Naive thymus-derived CD4-positive, alpha-beta T cell (primary cell): ENCODE measurements at regions not wholly inside any gene's neighbourhood (a gene's known extent, or its start where the extent isn't known, plus 50 kb on each side); places are given as distances from the start of the nearest gene placed in this dataset.
A peak's percentile ranks its signal among the peaks of the same experiment; 100 is the strongest.

ENCODE experiments used
- ATAC-seq: fragments of 150-1000 bp; cut with Tn5 transposase; 2 replicates; pipeline ENCODE4 v1.10.0; 2021; ENCODE audit warnings: mild to moderate bottlenecking, moderate library complexity
- CTCF ChIA-PET: fragments of 350-600 bp; sonication (Branson Sonifier 250); formaldehyde crosslinking; loops from one replicate; lab custom pipeline; 2021; ENCODE audit warnings: antibody characterized with exemption; lab: Charles Lee
- POLR2A ChIA-PET: fragments of 350-600 bp; sonication (Branson Sonifier 250); formaldehyde crosslinking; loops from one replicate; lab custom pipeline; 2021; ENCODE audit warnings: antibody characterized with exemption, inconsistent platforms; lab: Charles Lee
- DNase-seq, 9 donors: peaks; one replicate each; pipeline versions ENCODE4 v3.0.0 to v3.0.0-alpha.2; 2020 to 2022; ENCODE audit warnings: mixed read lengths in 1 of 9
- H3K27ac ChIP-seq: one replicate; pipeline ENCODE4 v1.7.0; 2013; ENCODE audit warnings: mild to moderate bottlenecking, low read depth, low read length, moderate library complexity
- H3K27me3 ChIP-seq, 2 donors: one replicate each; pipeline ENCODE4 v1.7.0; 2013; ENCODE audit warnings: low read length in 2 of 2, mild to moderate bottlenecking in 2 of 2, moderate library complexity in 2 of 2; ENCODE audit not compliant: control insufficient read depth in 2 of 2, insufficient read depth in 2 of 2
- H3K36me3 ChIP-seq, 3 experiments: 1 replicate in 2 of 3; 2 replicates in 1 of 3; pipeline ENCODE4 v1.7.0; 2013; ENCODE audit warnings: low read length in 3 of 3, mild to moderate bottlenecking in 3 of 3, moderate library complexity in 1 of 3; ENCODE audit not compliant: insufficient read depth in 3 of 3, control insufficient read depth in 2 of 3
- H3K4me1 ChIP-seq, 2 donors: one replicate each; pipeline ENCODE4 v1.7.0; 2013; ENCODE audit warnings: low read length in 2 of 2, mild to moderate bottlenecking in 2 of 2, moderate library complexity in 1 of 2; ENCODE audit not compliant: control insufficient read depth in 2 of 2, insufficient read depth in 2 of 2
- H3K4me3 ChIP-seq: 2 replicates; pipeline ENCODE4 v1.7.0; 2013; ENCODE audit warnings: mild to moderate bottlenecking, low read length
- H3K9me3 ChIP-seq, 3 experiments: 1 replicate in 2 of 3; 2 replicates in 1 of 3; pipeline ENCODE4 v1.7.0; 2013; ENCODE audit warnings: low read length in 3 of 3; ENCODE audit not compliant: control insufficient read depth in 2 of 3
- H3K27ac Mint-ChIP-seq, 9 donors: one replicate each; pipeline ENCODE4 v1.8.0; 2020 to 2022; ENCODE audit warnings: mixed read lengths in 9 of 9, mild to moderate bottlenecking in 8 of 9, moderate library complexity in 5 of 9, inconsistent platforms in 2 of 9
- H3K27me3 Mint-ChIP-seq, 5 donors: one replicate each; pipeline ENCODE4 v1.8.0; 2021 to 2022; ENCODE audit warnings: mixed read lengths in 5 of 5, mild to moderate bottlenecking in 1 of 5
- H3K36me3 Mint-ChIP-seq, 5 donors: one replicate each; pipeline ENCODE4 v1.8.0; 2020 to 2022; ENCODE audit warnings: mixed read lengths in 5 of 5, mild to moderate bottlenecking in 3 of 5, inconsistent platforms in 1 of 5
- H3K4me1 Mint-ChIP-seq, 7 donors: one replicate each; pipeline ENCODE4 v1.8.0; 2020 to 2022; ENCODE audit warnings: mixed read lengths in 7 of 7, mild to moderate bottlenecking in 3 of 7, inconsistent platforms in 1 of 7
- H3K4me3 Mint-ChIP-seq, 10 donors: one replicate each; pipeline ENCODE4 v1.8.0; 2020 to 2022; ENCODE audit warnings: mild to moderate bottlenecking in 10 of 10, mixed read lengths in 10 of 10, moderate library complexity in 6 of 10, inconsistent platforms in 2 of 10
- H3K9me3 Mint-ChIP-seq, 11 donors: one replicate each; pipeline ENCODE4 v1.8.0; 2020 to 2022; ENCODE audit warnings: mixed read lengths in 11 of 11, mild to moderate bottlenecking in 4 of 11, inconsistent platforms in 1 of 11, moderate library complexity in 1 of 11
- intact Hi-C, 2 donors: fragments of 100-400 bp; cut with micrococcal nuclease; formaldehyde crosslinking; loops; one replicate each; pipeline ENCODE4 v1.15.1; 2023

DNA sequence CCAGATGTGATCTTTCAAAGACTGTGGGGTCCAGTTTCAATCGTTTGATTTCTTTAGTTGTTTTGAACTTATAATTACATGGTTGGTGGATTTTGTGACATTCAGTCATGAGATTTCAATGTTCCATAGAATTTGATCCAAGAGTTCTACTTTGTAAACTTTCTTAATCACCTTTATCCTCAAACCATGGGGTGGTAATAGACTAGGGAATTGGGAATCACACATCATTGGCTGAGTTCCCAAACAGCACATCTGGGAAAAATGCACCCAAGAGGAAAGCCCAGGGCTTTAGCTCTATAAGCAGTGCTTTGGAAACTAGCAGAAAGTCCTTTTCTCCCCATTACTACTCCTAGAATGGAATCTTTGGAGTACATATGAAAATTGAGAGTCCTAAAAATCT, 177.6 kb downstream of the NNT start:
- no peaks in the 10 kb centered on the region for H3K4me1 Mint-ChIP-seq
- H3K27ac Mint-ChIP-seq: no peak overlapping the region
- H3K4me3 Mint-ChIP-seq: no peak overlapping the region
- intact Hi-C loops: no loop called here
- POLR2A ChIA-PET: no interaction called here
- Histone ChIP-seq H3K4me3 (no peak overlapping the region), H3K27ac (no peak overlapping the region), H3K9me3 (no peaks in the 10 kb centered on the region), H3K36me3 (no peaks in the 10 kb centered on the region), H3K4me1 (no peaks in the 10 kb centered on the region), H3K27me3 (no peaks in the 10 kb centered on the region)
- no peaks in the 10 kb centered on the region for H3K36me3 Mint-ChIP-seq
- H3K9me3 Mint-ChIP-seq: peaks cover 0 to under 1% (median 0%) of the 10 kb centered on the region in 11 donors
- peaks cover 0 to 5% (median 0%) of the 10 kb centered on the region in 5 donors for H3K27me3 Mint-ChIP-seq
- CTCF ChIA-PET: no interaction called here
- DNase-seq: no peak
- ATAC-seq: no peak

- Mint-ChIP-seq H3K4me1 (peaks cover 0 to 12% (median 7%) of the 10 kb centered on the region in 7 donors), H3K4me3 (no peak overlapping the region), H3K36me3 (peaks cover 0 to 2% (median 0%) of the 10 kb centered on the region in 5 donors), H3K27me3 (peaks cover 0 to 4% (median 0%) of the 10 kb centered on the region in 5 donors), H3K27ac (no peak overlapping the region), H3K9me3 (peaks cover 0 to 2% (median 0%) of the 10 kb centered on the region in 11 donors)
- Histone ChIP-seq H3K4me1 (no peaks in the 10 kb centered on the region), H3K27me3 (no peaks in the 10 kb centered on the region), H3K27ac (no peak overlapping the region), H3K36me3 (no peaks in the 10 kb centered on the region), H3K4me3 (no peak overlapping the region), H3K9me3 (no peaks in the 10 kb centered on the region)
- DNase-seq (no peak), ATAC-seq (no peak)
- intact Hi-C loops: no loop called here
- POLR2A ChIA-PET: no interaction called here
- CTCF ChIA-PET: no interaction called here
Measured at GRCh38 chr5:43774881-43775399, 172.0 kb downstream of the NNT start.

DNA sequence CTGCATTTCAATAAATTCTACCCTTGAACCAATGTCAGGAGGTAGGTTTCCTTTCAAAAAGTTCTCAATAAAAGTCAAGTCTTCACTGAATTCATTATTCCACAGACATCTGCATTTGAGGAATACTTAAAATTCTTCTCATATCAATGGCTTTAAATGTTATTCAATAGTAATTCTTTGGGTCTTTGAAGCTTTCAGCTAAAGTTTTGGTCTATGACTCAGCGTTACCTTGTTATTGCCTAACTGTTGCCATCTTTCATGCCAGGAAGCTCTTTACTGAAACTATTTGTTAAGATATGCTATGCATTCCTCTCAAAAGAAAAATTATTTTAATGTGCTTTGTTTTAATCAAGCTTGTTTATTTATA, 170.5 kb downstream of the NNT start:
- peaks cover 0 to 4% (median 0%) of the 10 kb centered on the region in 5 donors for H3K27me3 Mint-ChIP-seq
- POLR2A ChIA-PET: no interaction called here
- no peak overlapping the region for H3K27ac Mint-ChIP-seq
- intact Hi-C loops: no loop called here
- no peak overlapping the region for H3K4me3 ChIP-seq
- no peak for DNase-seq
- H3K27me3 ChIP-seq: no peaks in the 10 kb centered on the region
- CTCF ChIA-PET: no interaction called here
- peaks cover 0 to 2% (median 0%) of the 10 kb centered on the region in 11 donors for H3K9me3 Mint-ChIP-seq
- H3K4me3 Mint-ChIP-seq: no peak overlapping the region
- no peaks in the 10 kb centered on the region for H3K9me3 ChIP-seq
- H3K27ac ChIP-seq: no peak overlapping the region
- H3K36me3 Mint-ChIP-seq: peaks cover 0 to 2% (median 0%) of the 10 kb centered on the region in 5 donors
- peaks cover 0 to 12% (median 7%) of the 10 kb centered on the region in 7 donors for H3K4me1 Mint-ChIP-seq
- H3K36me3 ChIP-seq: no peaks in the 10 kb centered on the region
- no peak for ATAC-seq
- no peaks in the 10 kb centered on the region for H3K4me1 ChIP-seq

- peaks cover 0 to 7% (median 3%) of the 10 kb centered on the region in 5 donors for H3K27me3 Mint-ChIP-seq
- peaks cover 0 to 2% (median 0%) of the 10 kb centered on the region in 11 donors for H3K9me3 Mint-ChIP-seq
- POLR2A ChIA-PET: no interaction called here
- intact Hi-C loops: no loop called here
- ATAC-seq (no peak), DNase-seq (no peak)
- H3K4me1 Mint-ChIP-seq: peaks cover 0 to 12% (median 7%) of the 10 kb centered on the region in 7 donors
- H3K27ac Mint-ChIP-seq: peak overlapping the region in 1 of 9 donors; percentile 36
- no peak overlapping the region for H3K4me3 Mint-ChIP-seq
- Histone ChIP-seq H3K9me3 (no peaks in the 10 kb centered on the region), H3K36me3 (no peaks in the 10 kb centered on the region), H3K4me1 (no peaks in the 10 kb centered on the region), H3K4me3 (no peak overlapping the region), H3K27me3 (no peaks in the 10 kb centered on the region), H3K27ac (no peak overlapping the region)
- peaks cover 0 to 2% (median 0%) of the 10 kb centered on the region in 5 donors for H3K36me3 Mint-ChIP-seq
- CTCF ChIA-PET: no interaction called here
Measured at GRCh38 chr5:43772764-43773477, 169.9 kb downstream of the NNT start.

- H3K27me3 ChIP-seq: no peaks in the 10 kb centered on the region
- H3K4me3 ChIP-seq: no peak overlapping the region
- H3K4me1 Mint-ChIP-seq: peaks cover 0 to 12% (median 7%) of the 10 kb centered on the region in 7 donors
- H3K9me3 ChIP-seq: no peaks in the 10 kb centered on the region
- peaks cover 0 to 11% (median 7%) of the 10 kb centered on the region in 5 donors for H3K27me3 Mint-ChIP-seq
- H3K27ac Mint-ChIP-seq: peak overlapping the region in 1 of 9 donors; percentile 36
- intact Hi-C loops: no loop called here
- peaks cover 0 to 2% (median 0%) of the 10 kb centered on the region in 5 donors for H3K36me3 Mint-ChIP-seq
- ChIA-PET CTCF (no interaction called here), POLR2A (no interaction called here)
- no peaks in the 10 kb centered on the region for H3K36me3 ChIP-seq
- H3K4me1 ChIP-seq: no peaks in the 10 kb centered on the region
- ATAC-seq (no peak), DNase-seq (no peak)
- H3K27ac ChIP-seq: no peak overlapping the region
- no peak overlapping the region for H3K4me3 Mint-ChIP-seq
- H3K9me3 Mint-ChIP-seq: peaks cover 0 to 2% (median 0%) of the 10 kb centered on the region in 11 donors
Measured at GRCh38 chr5:43772458-43772763, 169.4 kb downstream of the NNT start.

DNA sequence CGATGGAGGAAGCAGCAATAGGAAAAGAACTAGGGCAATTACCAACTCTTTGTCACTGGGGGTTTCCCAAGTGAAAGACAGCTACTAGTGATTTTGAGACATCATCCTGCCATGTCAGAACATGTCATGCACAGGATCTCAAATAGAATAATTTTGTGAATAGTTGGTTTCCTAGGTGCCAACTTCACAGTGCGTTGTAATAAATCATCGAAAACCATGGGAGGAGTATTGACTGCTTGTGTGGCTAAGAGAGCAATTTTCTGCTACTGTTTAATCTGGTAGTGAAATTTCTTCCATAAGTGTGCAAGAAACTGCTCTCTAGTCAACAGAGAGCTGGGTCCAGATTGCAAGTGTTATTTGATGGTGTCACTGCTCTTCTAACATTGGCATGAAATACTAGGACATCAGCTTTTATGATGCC, 168.6 kb downstream of the NNT start:
- intact Hi-C loops: no loop called here
- Histone ChIP-seq H3K9me3 (no peaks in the 10 kb centered on the region), H3K36me3 (no peaks in the 10 kb centered on the region), H3K4me1 (no peaks in the 10 kb centered on the region), H3K27me3 (no peaks in the 10 kb centered on the region), H3K27ac (no peak overlapping the region), H3K4me3 (no peak overlapping the region)
- ATAC-seq (no peak), DNase-seq (no peak)
- Mint-ChIP-seq H3K4me3 (no peak overlapping the region), H3K4me1 (peaks cover 0 to 12% (median 7%) of the 10 kb centered on the region in 7 donors), H3K27ac (no peak overlapping the region), H3K36me3 (peaks cover 0 to 2% (median 0%) of the 10 kb centered on the region in 5 donors), H3K27me3 (peaks cover 0 to 11% (median 8%) of the 10 kb centered on the region in 5 donors), H3K9me3 (peaks cover 0 to 2% (median 0%) of the 10 kb centered on the region in 11 donors)
- ChIA-PET POLR2A (no interaction called here), CTCF (no interaction called here)
